OCI-LY7 (cell line): ENCODE measurements at regions not wholly inside any gene's neighbourhood (a gene's known extent, or its start where the extent isn't known, plus 50 kb on each side); places are given as distances from the start of the nearest gene placed in this dataset.

Source experiments
- BruUV-seq: library from RNA; stranded (reverse); fragments of 400-500 nt; replicated peaks from 2 replicates; lab custom pipeline; 2021; lab: Mats Ljungman, UMichigan
- CTCF ChIA-PET: fragments of 300-600 bp; sonication (Branson Sonifier 250); formaldehyde crosslinking; loops from one replicate; lab custom pipeline; 2022; ENCODE audit warnings: antibody characterized with exemption; ENCODE audit not compliant: unreplicated experiment; lab: Charles Lee
- POLR2A ChIA-PET: fragments of 300-600 bp; sonication (Branson Sonifier 250); formaldehyde crosslinking; loops from one replicate; lab custom pipeline; 2022; ENCODE audit warnings: antibody characterized with exemption; lab: Charles Lee
- DNase-seq: peaks from one replicate; pipeline ENCODE4 v3.0.0-alpha.2; 2015; ENCODE audit warnings: low spot score
- H2AFZ ChIP-seq: fragments of 200-600 bp; sonication (generic), shearing (Covaris generic); 2 replicates; pipeline ENCODE4 v1.6.1; 2014; ENCODE audit warnings: mild to moderate bottlenecking, antibody characterized with exemption, low read length, moderate library complexity
- H3K27ac ChIP-seq: fragments of 200-600 bp; sonication (generic); 2 replicates; pipeline ENCODE4 v1.5.1; 2014; ENCODE audit warnings: mixed run types, low read depth, mild to moderate bottlenecking, moderate library complexity, low read length, inconsistent platforms; ENCODE audit not compliant: poor library complexity, severe bottlenecking
- H3K36me3 ChIP-seq: fragments of 200-600 bp; sonication (generic); 2 replicates; pipeline ENCODE4 v1.6.1; 2014; ENCODE audit warnings: mild to moderate bottlenecking, antibody characterized with exemption, low read length, moderate library complexity, mixed read lengths; ENCODE audit not compliant: insufficient read depth
- H3K4me1 ChIP-seq: fragments of 200-600 bp; sonication (generic); 2 replicates; pipeline ENCODE4 v1.5.1; 2014; ENCODE audit warnings: mild to moderate bottlenecking, low read length; ENCODE audit not compliant: insufficient read depth, poor library complexity, severe bottlenecking
- H3K4me2 ChIP-seq: fragments of 200-600 bp; sonication (generic); 2 replicates; pipeline ENCODE4 v1.6.1; 2014; ENCODE audit warnings: mild to moderate bottlenecking, low read length
- H3K4me3 ChIP-seq: fragments of 200-600 bp; sonication (generic); 2 replicates; pipeline ENCODE4 v1.5.1; 2014; ENCODE audit warnings: mild to moderate bottlenecking, low read depth, low read length; ENCODE audit not compliant: poor library complexity, severe bottlenecking
- H3K79me2 ChIP-seq: fragments of 200-600 bp; sonication (generic); 2 replicates; pipeline ENCODE4 v1.6.1; 2016; ENCODE audit warnings: low read depth, mild to moderate bottlenecking, low read length, moderate library complexity, mixed read lengths; ENCODE audit not compliant: insufficient read depth
- H3K9me2 ChIP-seq: fragments of 200-600 bp; sonication (generic); 2 replicates; pipeline ENCODE4 v1.6.1; 2016; ENCODE audit warnings: mild to moderate bottlenecking, low read length, mixed read lengths; ENCODE audit not compliant: insufficient read depth
- H3K9me3 ChIP-seq: fragments of 200-600 bp; sonication (generic); 2 replicates; pipeline ENCODE4 v1.6.1; 2014; ENCODE audit warnings: mild to moderate bottlenecking, mixed run types, low read length, mixed read lengths
- H4K20me1 ChIP-seq: fragments of 200-600 bp; sonication (generic); 2 replicates; pipeline ENCODE4 v1.6.1; 2014; ENCODE audit warnings: mild to moderate bottlenecking, antibody characterized with exemption, low read length, moderate library complexity, mixed read lengths; ENCODE audit not compliant: insufficient read depth
- CTCF ChIP-seq: fragments of 200-600 bp; sonication (generic); conservative IDR thresholded peaks from 2 replicates; pipeline ENCODE4 v1.5.1; 2014; ENCODE audit warnings: mild to moderate bottlenecking, antibody characterized with exemption, low read length, moderate library complexity, mixed read lengths
- EZH2phosphoT487 ChIP-seq: fragments of 200-600 bp; sonication (generic); IDR thresholded peaks from 2 replicates; pipeline ENCODE4 v1.6.1; 2018; ENCODE audit warnings: low read depth, borderline replicate concordance, mild to moderate bottlenecking, mixed run types, antibody characterized with exemption, low read length, moderate library complexity, mixed read lengths
- intact Hi-C: fragments of 100-400 bp; cut with micrococcal nuclease; formaldehyde crosslinking; loops from one replicate; pipeline ENCODE4 v1.10.0; 2022; ENCODE audit not compliant: unreplicated experiment

- Histone ChIP-seq H3K4me1 (no peaks in the 10 kb centered on the region), H3K9me2 (no peaks in the 10 kb centered on the region), H3K36me3 (no peaks in the 10 kb centered on the region), H3K27ac (no peak overlapping the region), H2AFZ (no peak overlapping the region), H3K4me3 (no peak overlapping the region), H3K4me2 (no peak overlapping the region), H3K79me2 (no peaks in the 10 kb centered on the region), H4K20me1 (no peaks in the 10 kb centered on the region), H3K9me3 (no peaks in the 10 kb centered on the region)
- DNase-seq = no peak
- POLR2A ChIA-PET = no interaction called here
- TF ChIP-seq CTCF = no peak
- no peak for TF ChIP-seq EZH2phosphoT487
- CTCF ChIA-PET = no interaction called here
- BruUV-seq = no TSS peak
- intact Hi-C loops = no loop called here
These were observed 115.5 kb upstream of the ZNF438 start for GRCh38 chr10:31147210-31147608.

- intact Hi-C loops = no loop called here
- TF ChIP-seq CTCF (no peak), EZH2phosphoT487 (no peak)
- Histone ChIP-seq H4K20me1 (no peaks in the 10 kb centered on the region), H3K4me2 (no peak overlapping the region), H3K27ac (no peak overlapping the region), H3K36me3 (no peaks in the 10 kb centered on the region), H3K4me1 (no peaks in the 10 kb centered on the region), H3K9me2 (no peaks in the 10 kb centered on the region), H3K4me3 (no peak overlapping the region), H2AFZ (no peak overlapping the region), H3K9me3 (no peaks in the 10 kb centered on the region), H3K79me2 (no peaks in the 10 kb centered on the region)
- no peak for DNase-seq
- ChIA-PET POLR2A (no interaction called here), CTCF (no interaction called here)
- no TSS peak for BruUV-seq
These were observed 117.3 kb upstream of the ZNF438 start for GRCh38 chr10:31148951-31149350.

- no TSS peak for BruUV-seq
- Histone ChIP-seq H3K27ac (no peak overlapping the region), H3K9me2 (no peaks in the 10 kb centered on the region), H3K79me2 (no peaks in the 10 kb centered on the region), H2AFZ (no peak overlapping the region), H3K36me3 (no peaks in the 10 kb centered on the region), H4K20me1 (no peaks in the 10 kb centered on the region), H3K4me1 (no peaks in the 10 kb centered on the region), H3K4me3 (no peak overlapping the region), H3K4me2 (no peak overlapping the region), H3K9me3 (no peaks in the 10 kb centered on the region)
- TF ChIP-seq EZH2phosphoT487 (no peak), CTCF (no peak)
- CTCF ChIA-PET = no interaction called here
- POLR2A ChIA-PET = interaction anchor here (0.7 kb wide), 1 partner anchor 342 kb away, joined by 3 read pairs; no protein-coding TSS in a partner anchor
- intact Hi-C loops = no loop called here
- DNase-seq = no peak
These were observed 118.3 kb upstream of the ZNF438 start for GRCh38 chr10:31149835-31150512.
